Activated T-helper 1 cell treated with anti-CD3 and anti-CD28 coated beads, Interleukin-12 subunit alpha, Interleukin-12 subunit beta, Interleukin-2, Interleukin-4 antibody, amounts not matched to agents 30 ng/mL and 10 ng/mL and 1 ng/mL, durations not matched to agents 14 hours and 24 hours and 36 hours (primary cell): ENCODE measurements at regions not wholly inside any gene's neighbourhood (a gene's known extent, or its start where the extent isn't known, plus 50 kb on each side); places are given as distances from the start of the nearest gene placed in this dataset.
"Not testable (repeated sequence)": the region's sequence is repeated elsewhere in the genome, so short reads cannot be mapped to it uniquely, and the experiment has no call there.

Source experiments
- DNase-seq: peaks from one replicate; pipeline ENCODE4 v3.0.0; 2021; ENCODE audit warnings: low spot score
- H3K27ac Mint-ChIP-seq: one replicate; pipeline ENCODE4 v1.8.0; 2021; ENCODE audit warnings: mild to moderate bottlenecking, mixed read lengths
- H3K27me3 Mint-ChIP-seq: one replicate; pipeline ENCODE4 v1.8.0; 2022; ENCODE audit warnings: mild to moderate bottlenecking, moderate library complexity, mixed read lengths; ENCODE audit not compliant: insufficient read depth
- H3K36me3 Mint-ChIP-seq: one replicate; pipeline ENCODE4 v1.8.0; 2021; ENCODE audit warnings: low read depth, mixed read lengths
- H3K4me1 Mint-ChIP-seq: one replicate; pipeline ENCODE4 v1.8.0; 2021; ENCODE audit warnings: low read depth, mixed read lengths
- H3K4me3 Mint-ChIP-seq: one replicate; pipeline ENCODE4 v1.8.0; 2021; ENCODE audit warnings: mild to moderate bottlenecking, moderate library complexity, mixed read lengths
- H3K9me3 Mint-ChIP-seq: one replicate; pipeline ENCODE4 v1.8.0; 2021; ENCODE audit warnings: mixed read lengths
- intact Hi-C: fragments of 100-400 bp; cut with micrococcal nuclease; formaldehyde crosslinking; loops from one replicate; pipeline ENCODE4 v1.15.1; 2024

DNA sequence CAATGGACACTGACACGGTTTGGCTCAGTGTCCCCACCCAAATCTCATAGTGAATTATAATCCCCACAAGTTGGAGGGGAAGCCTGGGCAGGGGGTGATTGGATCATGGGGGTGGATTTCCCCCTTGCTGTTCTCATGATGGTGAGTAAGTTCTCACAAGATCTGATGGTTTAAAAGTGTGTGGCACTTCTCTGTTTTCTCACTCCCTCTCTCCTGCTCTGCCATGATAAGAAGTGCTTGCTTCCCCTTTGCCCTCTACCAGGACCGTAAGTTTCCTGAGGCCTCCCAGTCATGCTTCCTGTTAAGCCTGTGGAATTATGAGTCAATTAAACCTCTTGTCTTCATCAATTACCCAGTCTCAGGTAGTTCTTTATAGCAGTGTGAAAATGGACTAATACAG lies 115.8 kb upstream of the KIF2A start:
- no peaks in the 10 kb centered on the region for H3K36me3 Mint-ChIP-seq
- H3K4me3 Mint-ChIP-seq, result no peak overlapping the region
- H3K9me3 Mint-ChIP-seq, result peaks cover 8% of the 10 kb centered on the region
- H3K27me3 Mint-ChIP-seq, result peaks cover 12% of the 10 kb centered on the region
- intact Hi-C loops, result no loop called here
- no peaks in the 10 kb centered on the region for H3K4me1 Mint-ChIP-seq
- no peak for DNase-seq
- no peak overlapping the region for H3K27ac Mint-ChIP-seq

DNA sequence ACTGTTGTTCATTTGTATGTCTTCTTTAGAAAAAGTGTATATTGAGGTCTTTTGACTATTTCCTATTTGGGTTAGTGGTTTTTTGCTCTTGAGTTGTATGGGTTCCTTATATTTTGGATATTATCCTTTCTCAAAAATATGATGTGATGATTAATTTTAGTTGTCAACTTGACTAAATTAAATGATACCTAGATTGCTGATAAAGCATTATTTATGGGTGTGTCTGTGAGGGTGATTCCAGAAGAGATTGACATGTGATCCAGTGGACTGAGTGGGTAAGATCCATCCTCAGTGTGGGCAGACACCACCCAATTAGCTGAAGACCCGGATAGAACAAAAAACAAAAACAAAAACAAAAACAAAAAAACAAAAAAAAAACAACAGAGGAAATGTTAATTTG lies 115.1 kb upstream of the KIF2A start:
- H3K4me3 Mint-ChIP-seq, result no peak overlapping the region
- intact Hi-C loops, result no loop called here
- peaks cover 8% of the 10 kb centered on the region for H3K9me3 Mint-ChIP-seq
- DNase-seq, result no peak
- peaks cover 12% of the 10 kb centered on the region for H3K27me3 Mint-ChIP-seq
- no peaks in the 10 kb centered on the region for H3K4me1 Mint-ChIP-seq
- no peak overlapping the region for H3K27ac Mint-ChIP-seq
- no peaks in the 10 kb centered on the region for H3K36me3 Mint-ChIP-seq

DNA sequence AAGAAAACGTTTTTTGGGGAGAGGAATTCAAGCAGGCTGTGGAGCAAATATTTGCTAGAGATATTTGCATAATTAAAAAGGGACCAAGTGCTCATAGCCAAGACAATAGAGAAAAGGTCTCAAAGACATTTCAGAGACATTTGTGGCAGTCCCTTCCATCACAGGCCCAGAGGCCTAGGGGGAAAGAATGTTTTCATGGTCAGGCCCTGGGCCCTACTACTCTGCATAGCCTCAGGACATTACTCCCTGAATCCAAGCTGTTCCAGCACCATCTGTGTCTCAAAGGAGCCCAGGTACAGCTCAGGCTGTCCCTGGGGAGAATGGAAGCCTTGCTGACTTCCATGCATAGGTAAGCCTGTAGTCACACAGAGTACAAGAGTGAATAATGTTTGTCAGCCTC lies 113.0 kb upstream of the KIF2A start:
- peaks cover 9% of the 10 kb centered on the region for H3K27me3 Mint-ChIP-seq
- no peak overlapping the region for H3K4me3 Mint-ChIP-seq
- DNase-seq, result no peak
- H3K4me1 Mint-ChIP-seq, result no peaks in the 10 kb centered on the region
- intact Hi-C loops, result no loop called here
- H3K9me3 Mint-ChIP-seq, result peaks cover 8% of the 10 kb centered on the region
- no peaks in the 10 kb centered on the region for H3K36me3 Mint-ChIP-seq
- H3K27ac Mint-ChIP-seq, result no peak overlapping the region

DNA sequence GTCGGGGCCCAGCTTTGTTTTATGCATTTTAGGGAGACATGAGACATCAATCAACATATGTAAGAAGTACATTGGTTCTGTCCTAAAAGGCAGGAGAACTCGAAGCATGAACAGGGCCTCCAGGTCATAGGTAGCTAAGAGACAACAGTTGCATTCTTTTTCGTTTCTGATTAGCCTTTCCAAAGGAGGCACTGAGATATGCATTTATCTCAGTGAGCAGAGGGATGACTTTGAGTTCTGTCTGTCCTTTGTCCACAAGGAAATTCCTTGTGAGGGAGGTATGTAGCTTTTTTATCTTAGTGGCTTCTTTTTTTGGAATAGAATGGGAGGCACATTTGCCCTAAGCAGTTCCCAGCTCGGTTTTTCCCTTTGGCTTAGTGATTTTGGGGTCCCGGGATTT lies 109.5 kb upstream of the KIF2A start:
- H3K36me3 Mint-ChIP-seq, intact Hi-C loops, H3K27ac Mint-ChIP-seq, H3K4me3 Mint-ChIP-seq, H3K27me3 Mint-ChIP-seq, DNase-seq, H3K4me1 Mint-ChIP-seq, H3K9me3 Mint-ChIP-seq: not testable (repeated sequence)

DNA sequence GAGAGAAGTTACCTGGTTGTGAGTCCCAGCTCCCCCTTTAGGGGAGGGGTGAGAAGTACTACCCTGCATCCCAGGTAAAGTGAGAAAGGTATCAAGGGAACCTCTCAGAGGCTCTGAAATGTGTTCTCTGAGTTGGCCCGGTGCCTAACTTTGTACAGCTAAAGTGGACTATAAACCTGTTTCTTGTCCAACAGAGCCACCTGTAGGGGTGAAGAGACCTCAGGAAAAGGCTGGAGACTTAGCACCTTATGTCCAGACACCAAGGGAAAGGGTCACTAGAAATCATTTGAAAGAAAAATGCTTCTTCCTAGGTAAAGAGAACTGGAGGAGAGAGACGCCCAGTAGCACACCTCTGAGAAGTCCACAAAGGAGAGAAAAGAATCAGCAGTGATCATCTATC lies 108.3 kb upstream of the KIF2A start:
- intact Hi-C loops, result no loop called here

DNA sequence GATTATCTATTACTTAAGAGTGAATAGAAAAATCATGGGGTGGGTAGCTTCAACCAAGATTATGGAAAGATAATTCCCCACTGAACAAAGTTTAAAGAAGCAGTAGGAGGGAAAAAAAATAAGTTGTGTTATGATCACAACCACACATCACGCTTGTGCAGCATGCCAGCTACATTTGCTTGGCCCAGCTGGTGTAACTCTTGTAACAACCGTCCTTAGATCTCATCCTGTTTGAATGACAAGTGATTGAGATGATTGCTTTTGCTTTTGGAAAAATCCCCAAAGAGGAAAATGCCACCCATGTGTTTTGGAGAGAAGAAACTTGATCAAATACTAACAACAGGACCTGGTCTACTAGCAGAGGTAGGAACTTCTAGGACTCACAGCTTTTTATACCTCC lies 107.6 kb upstream of the KIF2A start:
- DNase-seq, result no peak
- Mint-ChIP-seq H3K27me3 (peaks cover 9% of the 10 kb centered on the region), H3K27ac (no peak overlapping the region), H3K9me3 (no peaks in the 10 kb centered on the region), H3K36me3 (no peaks in the 10 kb centered on the region), H3K4me3 (no peak overlapping the region), H3K4me1 (no peaks in the 10 kb centered on the region)
- intact Hi-C loops, result no loop called here

More for the DNA sequence above, 108.3 kb upstream of the KIF2A start:
- H3K27me3 Mint-ChIP-seq, result peaks cover 6% of the 10 kb centered on the region
- peaks cover under 1% of the 10 kb centered on the region for H3K9me3 Mint-ChIP-seq
- H3K4me3 Mint-ChIP-seq, result no peak overlapping the region
- no peak for DNase-seq
- H3K27ac Mint-ChIP-seq, result no peak overlapping the region
- no peaks in the 10 kb centered on the region for H3K36me3 Mint-ChIP-seq
- no peaks in the 10 kb centered on the region for H3K4me1 Mint-ChIP-seq

DNA sequence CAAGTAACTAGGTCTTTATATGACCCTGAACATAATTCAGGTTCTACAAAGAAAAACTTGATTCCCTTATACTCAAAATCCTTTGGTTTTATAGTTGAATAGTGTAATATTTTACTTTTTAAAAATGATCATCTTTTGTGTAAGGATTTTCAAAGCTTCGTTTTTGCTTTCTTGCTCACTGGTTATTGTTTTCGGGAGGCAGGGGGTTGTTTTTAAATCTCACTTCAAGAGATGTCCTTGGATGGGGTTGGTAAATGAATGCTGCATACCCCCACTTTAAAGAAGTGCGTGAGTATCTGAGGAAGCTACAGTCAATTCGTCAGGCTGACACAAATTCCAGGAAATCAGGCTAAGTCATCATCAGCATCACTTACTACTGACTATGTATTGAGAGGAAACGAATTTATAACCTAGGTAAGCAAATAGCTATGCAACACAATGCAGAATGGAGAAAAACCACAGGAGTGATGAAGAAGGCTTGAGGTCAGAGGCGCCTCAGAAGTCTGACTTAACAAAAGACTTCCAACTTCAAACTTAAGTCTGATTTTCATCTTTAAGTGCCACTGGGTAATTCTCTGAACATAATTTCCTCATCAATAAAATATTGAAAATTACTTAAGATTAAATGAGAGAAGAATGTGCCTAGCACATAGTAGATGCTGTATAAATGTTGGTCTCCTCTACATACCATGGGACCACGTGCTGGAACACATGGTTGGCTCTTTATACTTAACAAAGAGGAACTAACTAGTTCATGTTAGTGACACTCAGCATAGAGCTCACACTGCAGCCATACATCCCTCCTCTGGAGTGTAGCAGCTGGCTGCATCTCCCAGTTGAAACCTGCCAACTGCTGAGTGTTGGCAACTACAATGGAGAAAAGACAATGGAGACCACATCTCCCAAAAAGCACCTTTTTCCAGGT lies 106.0 kb upstream of the KIF2A start:
- intact Hi-C loops, result no loop called here
- H3K9me3 Mint-ChIP-seq, result no peaks in the 10 kb centered on the region
- peaks cover 16% of the 10 kb centered on the region for H3K27me3 Mint-ChIP-seq
- no peaks in the 10 kb centered on the region for H3K4me1 Mint-ChIP-seq
- no peak for DNase-seq
- H3K36me3 Mint-ChIP-seq, result no peaks in the 10 kb centered on the region
- peak overlapping the region; percentile 31 for H3K27ac Mint-ChIP-seq
- H3K4me3 Mint-ChIP-seq, result no peak overlapping the region

DNA sequence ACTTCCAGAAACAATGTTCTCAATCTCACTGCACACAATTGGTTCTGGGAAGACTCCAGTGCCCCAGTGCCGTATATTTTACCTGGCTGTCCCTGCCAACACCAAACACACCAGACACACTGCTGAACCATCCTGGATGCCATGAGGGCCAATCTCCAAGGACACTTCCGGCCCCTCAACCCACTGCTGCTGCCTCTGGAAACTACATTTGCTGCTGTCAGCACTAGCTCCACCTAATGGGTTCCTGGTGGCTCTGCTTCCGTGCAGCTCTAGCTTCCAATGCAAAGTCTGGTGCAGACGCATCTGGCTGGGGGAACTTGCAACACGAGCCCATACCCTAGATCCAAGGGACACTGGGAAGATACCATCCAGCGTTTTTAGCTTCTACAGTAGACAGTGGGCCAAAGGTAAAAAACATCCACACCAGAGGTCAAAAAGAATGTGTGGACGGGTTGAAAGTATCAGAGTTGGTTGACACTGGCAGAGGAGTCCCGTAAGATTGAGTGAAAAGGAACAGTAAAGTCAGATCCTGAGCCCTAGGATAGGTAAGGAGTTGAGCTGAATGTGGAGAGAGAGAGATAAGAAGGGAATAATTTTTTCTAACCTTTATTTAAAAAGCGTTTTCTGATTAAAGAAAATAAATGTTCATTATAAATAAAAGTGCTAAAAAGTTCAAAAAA lies 99.7 kb upstream of the KIF2A start:
- H3K36me3 Mint-ChIP-seq, result no peaks in the 10 kb centered on the region
- intact Hi-C loops, result no loop called here

DNA sequence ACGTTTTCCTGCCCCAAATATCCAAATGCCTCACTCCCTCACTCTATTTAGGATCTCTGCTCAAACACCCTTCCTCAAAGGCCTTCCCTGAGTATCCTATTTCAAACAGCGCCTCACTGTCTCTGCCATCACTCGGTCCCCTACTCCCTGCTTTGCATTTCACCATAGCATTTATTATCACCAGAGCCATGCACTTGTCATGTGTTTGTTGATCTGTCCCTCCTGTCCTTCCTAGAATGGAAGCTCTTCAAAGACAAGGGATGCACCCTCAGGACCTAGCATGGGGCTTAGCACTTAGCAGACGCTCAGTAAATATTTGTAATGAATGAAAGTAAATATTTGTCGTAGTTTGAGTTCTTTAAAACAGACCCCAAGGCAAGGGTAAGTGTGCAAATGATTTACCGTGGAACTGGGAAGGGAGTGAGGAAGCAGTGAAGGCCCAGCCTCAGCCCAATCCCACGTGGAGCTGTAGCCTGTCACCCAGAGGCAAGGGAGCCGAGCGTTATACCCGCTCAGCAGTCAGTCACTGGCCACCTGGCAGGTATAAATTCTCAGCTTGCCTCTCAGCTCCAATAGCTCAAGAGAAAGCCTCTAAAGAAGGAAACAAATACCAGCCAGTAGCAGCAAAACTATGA lies 97.7 kb upstream of the KIF2A start:
- Mint-ChIP-seq H3K4me3 (no peak overlapping the region), H3K27ac (no peak overlapping the region), H3K9me3 (no peaks in the 10 kb centered on the region), H3K27me3 (peaks cover 25% of the 10 kb centered on the region), H3K4me1 (peaks cover 6% of the 10 kb centered on the region), H3K36me3 (no peaks in the 10 kb centered on the region)
- no peak for DNase-seq
- intact Hi-C loops, result no loop called here

More for the DNA sequence above, 99.7 kb upstream of the KIF2A start:
- H3K27ac Mint-ChIP-seq, result no peak overlapping the region
- DNase-seq, result no peak
- peaks cover 19% of the 10 kb centered on the region for H3K27me3 Mint-ChIP-seq
- H3K4me1 Mint-ChIP-seq, result peaks cover 6% of the 10 kb centered on the region
- H3K9me3 Mint-ChIP-seq, result no peaks in the 10 kb centered on the region
- H3K4me3 Mint-ChIP-seq, result no peak overlapping the region

DNA sequence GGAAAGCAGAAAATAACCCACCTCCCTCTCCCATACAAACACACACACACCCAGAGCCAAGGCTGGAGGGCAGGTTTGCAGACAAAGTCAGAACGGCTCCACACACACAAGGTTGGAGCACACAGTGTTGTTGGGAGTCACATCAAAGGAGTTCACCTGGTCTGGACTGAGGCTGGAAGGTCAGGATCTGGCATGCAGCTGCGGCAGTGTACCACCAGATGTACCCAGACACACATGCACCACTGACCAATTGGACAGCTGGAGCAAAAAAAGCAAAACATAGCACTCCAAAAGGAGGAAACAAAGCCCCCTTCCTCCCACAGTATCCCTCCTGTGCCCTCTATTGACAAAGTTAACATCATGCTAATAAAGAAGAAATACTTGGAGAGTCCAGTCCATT lies 94.6 kb upstream of the KIF2A start:
- Mint-ChIP-seq H3K4me1 (peaks cover 6% of the 10 kb centered on the region), H3K36me3 (no peaks in the 10 kb centered on the region), H3K27ac (no peak overlapping the region), H3K4me3 (no peak overlapping the region), H3K9me3 (no peaks in the 10 kb centered on the region), H3K27me3 (peaks cover 20% of the 10 kb centered on the region)
- intact Hi-C loops, result no loop called here
- DNase-seq, result no peak

DNA sequence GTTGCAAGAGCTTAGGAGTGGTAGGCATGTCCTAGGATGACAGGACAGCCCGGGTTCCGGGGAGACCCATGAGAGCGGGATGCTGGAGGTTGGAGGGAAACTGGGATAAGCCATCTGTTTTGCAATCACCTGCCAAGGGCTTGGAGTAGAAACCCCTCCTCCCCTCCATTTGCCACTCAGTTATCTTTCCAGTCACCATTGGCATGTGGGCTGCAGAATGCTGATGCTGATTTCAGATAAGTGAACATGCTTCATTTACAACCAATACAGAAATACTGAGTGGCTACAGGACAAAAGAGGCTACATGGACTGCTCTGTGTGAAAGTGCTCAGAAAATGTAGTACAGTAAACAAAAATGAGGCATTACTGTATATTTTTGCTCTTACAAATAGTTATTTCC lies 93.4 kb upstream of the KIF2A start:
- DNase-seq, result no peak
- no peaks in the 10 kb centered on the region for H3K9me3 Mint-ChIP-seq
- no peak overlapping the region for H3K4me3 Mint-ChIP-seq
- intact Hi-C loops, result no loop called here
- no peaks in the 10 kb centered on the region for H3K36me3 Mint-ChIP-seq
- peaks cover 6% of the 10 kb centered on the region for H3K4me1 Mint-ChIP-seq
- H3K27ac Mint-ChIP-seq, result no peak overlapping the region
- H3K27me3 Mint-ChIP-seq, result peaks cover 20% of the 10 kb centered on the region

DNA sequence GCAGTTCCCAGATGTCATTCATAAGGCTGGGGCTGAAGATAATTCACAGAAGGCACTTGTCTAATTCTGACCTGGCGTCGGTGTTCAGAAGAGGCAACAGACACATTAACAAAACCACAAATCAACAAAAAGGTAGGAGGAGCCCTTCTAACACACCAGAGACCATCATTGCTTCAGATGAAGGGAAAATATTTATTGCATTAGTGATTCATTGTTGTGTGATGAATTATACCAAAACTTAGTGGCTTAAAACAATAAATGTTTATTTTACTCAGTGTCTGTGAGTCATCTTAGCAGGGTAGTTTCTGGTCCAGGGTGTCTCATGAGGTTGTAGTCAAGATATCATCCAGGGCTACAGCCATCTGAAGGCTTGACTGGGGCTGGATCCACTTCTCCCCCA lies 91.3 kb upstream of the KIF2A start:
- peaks cover 21% of the 10 kb centered on the region for H3K27me3 Mint-ChIP-seq
- no peak for DNase-seq
- no peak overlapping the region for H3K27ac Mint-ChIP-seq
- no peaks in the 10 kb centered on the region for H3K36me3 Mint-ChIP-seq
- H3K9me3 Mint-ChIP-seq, result no peaks in the 10 kb centered on the region
- no peaks in the 10 kb centered on the region for H3K4me1 Mint-ChIP-seq
- intact Hi-C loops, result loop anchor here (5.0 kb wide), 1 partner anchor 563 kb away; no protein-coding TSS in a partner anchor
- H3K4me3 Mint-ChIP-seq, result no peak overlapping the region

DNA sequence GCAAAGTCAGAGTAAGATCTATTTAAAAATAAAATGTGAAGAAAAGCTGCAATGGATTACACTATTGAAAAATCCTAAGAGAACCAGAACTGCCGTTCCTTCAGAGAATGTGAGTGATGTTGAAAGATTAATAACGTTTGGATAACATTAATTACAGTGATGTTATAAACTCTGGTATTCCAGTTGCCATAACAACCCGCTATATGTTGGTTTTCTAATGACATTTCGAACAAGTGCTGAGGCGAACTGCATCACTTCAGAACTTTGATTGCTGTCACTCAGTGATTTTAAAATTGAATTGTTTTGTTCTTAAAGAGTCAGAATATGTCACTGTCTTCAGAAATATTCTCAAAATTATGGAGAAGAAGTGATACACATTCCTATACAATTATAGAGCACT lies 89.4 kb upstream of the KIF2A start:
- H3K9me3 Mint-ChIP-seq, DNase-seq, H3K4me3 Mint-ChIP-seq, H3K36me3 Mint-ChIP-seq, H3K4me1 Mint-ChIP-seq, H3K27ac Mint-ChIP-seq: not testable (repeated sequence)
- intact Hi-C loops, result loop anchor here (5.0 kb wide), 1 partner anchor 561 kb away; no protein-coding TSS in a partner anchor
- H3K27me3 Mint-ChIP-seq, result peaks cover 21% of the 10 kb centered on the region
